HepG2 (cell line): ENCODE measurements at regions not wholly inside any gene's neighbourhood (a gene's known extent, or its start where the extent isn't known, plus 50 kb on each side); places are given as distances from the start of the nearest gene placed in this dataset.

ENCODE experiments used
- ATAC-seq: fragments of 200-7000 bp; cut with Tn5 transposase; 3 replicates; pipeline ENCODE4 v1.9.1; 2020; ENCODE audit warnings: mild to moderate bottlenecking, moderate library complexity
- BruUV-seq: library from RNA; stranded (reverse); fragments of 400-500 nt; replicated peaks from 2 replicates; lab custom pipeline; 2021; lab: Mats Ljungman, UMichigan
- CTCF ChIA-PET: fragments of 300-600 bp; formaldehyde crosslinking; extraction: SDS; loops from one replicate; lab custom pipeline; 2021; ENCODE audit warnings: low total read pairs, inconsistent platforms, low intra/inter-chr PET ratio; lab: Yijun Ruan, JAX
- POLR2A ChIA-PET: fragments of 350-600 bp; sonication (Branson Sonifier 250); formaldehyde crosslinking; loops from one replicate; lab custom pipeline; 2020; ENCODE audit warnings: antibody characterized with exemption, inconsistent platforms; lab: Yijun Ruan, JAX
- DNase-seq: peaks from one replicate; pipeline ENCODE4 v3.0.0-alpha.2; 2015; ENCODE audit warnings: low spot score
- FAIRE-seq: peaks from 3 replicates; lab custom pipeline; 2011; peaks lifted over from hg19 to GRCh38; lab: Jason Lieb, UNC
- H2AFZ ChIP-seq: one replicate; pipeline ENCODE4 v1.6.1; 2011; ENCODE audit warnings: low read length, inconsistent platforms
- H3K27ac ChIP-seq: fragments of 300-600 bp; 3 replicates; pipeline ENCODE4 v1.8.0; 2011; ENCODE audit warnings: mixed run types, mild to moderate bottlenecking, mixed read lengths, low read length, inconsistent platforms; ENCODE audit not compliant: insufficient read depth; ENCODE audit errors: extremely low read length
- H3K27me3 ChIP-seq, 2 experiments: fragments of 200-600 bp in 1 of 2; 2 replicates in 1 of 2; 3 replicates in 1 of 2; pipeline versions ENCODE4 v1.6.0 to v1.8.0; 2011; ENCODE audit warnings: low read length in 2 of 2, mild to moderate bottlenecking in 2 of 2, moderate library complexity in 2 of 2, inconsistent platforms in 1 of 2; ENCODE audit not compliant: insufficient read depth in 2 of 2, control insufficient read depth in 1 of 2
- H3K36me3 ChIP-seq, 2 experiments: fragments of 200-600 bp in 1 of 2; replicated peaks in 1 of 2; 2 replicates in 1 of 2; 3 replicates in 1 of 2; pipeline versions ENCODE4 v1.5.1 to v1.8.0; 2011; ENCODE audit warnings: low read length in 2 of 2, inconsistent platforms in 1 of 2; ENCODE audit not compliant: insufficient read depth in 2 of 2, control insufficient read depth in 1 of 2
- H3K4me1 ChIP-seq: 2 replicates; pipeline ENCODE4 v1.5.1; 2012; ENCODE audit warnings: low read length, inconsistent platforms; ENCODE audit not compliant: insufficient read depth
- H3K4me2 ChIP-seq: 2 replicates; pipeline ENCODE4 v1.6.0; 2011; ENCODE audit warnings: low read depth, low read length, inconsistent platforms
- H3K4me3 ChIP-seq, 3 experiments: fragments of 200-600 bp in 1 of 3; sonication (generic), shearing (Covaris generic) in 1 of 3; replicated peaks in 1 of 3; 2 replicates each; pipeline ENCODE4 v1.5.1; 2011 to 2016; ENCODE audit warnings: low read length in 3 of 3, inconsistent platforms in 2 of 3, low read depth in 2 of 3, mild to moderate bottlenecking in 2 of 3, control low read depth in 1 of 3, mixed read lengths in 1 of 3; ENCODE audit not compliant: insufficient read depth in 1 of 3
- H3K79me2 ChIP-seq: one replicate; pipeline ENCODE4 v1.6.1; 2011; ENCODE audit warnings: low read length, inconsistent platforms; ENCODE audit not compliant: insufficient read depth
- H3K9ac ChIP-seq: 2 replicates; pipeline ENCODE4 v1.6.0; 2011; ENCODE audit warnings: mild to moderate bottlenecking, low read depth, low read length, inconsistent platforms; ENCODE audit not compliant: insufficient read depth
- H3K9me3 ChIP-seq: 2 replicates; pipeline ENCODE4 v1.5.1; 2012; ENCODE audit warnings: mild to moderate bottlenecking, low read length
- H4K20me1 ChIP-seq: 2 replicates; pipeline ENCODE4 v1.6.0; 2011; ENCODE audit warnings: inconsistent platforms, mild to moderate bottlenecking, low read length, moderate library complexity; ENCODE audit not compliant: insufficient read depth
- ASH2L ChIP-seq: fragments of 300-600, 200-600 bp; sonication (generic); IDR thresholded peaks from 2 replicates; pipeline ENCODE4 v1.7.0; 2017; ENCODE audit warnings: low read depth, mild to moderate bottlenecking, moderate library complexity, mixed read lengths, low read length; ENCODE audit not compliant: insufficient read length
- FOXA3 ChIP-seq: IDR thresholded peaks from 2 replicates; pipeline ENCODE4 v1.6.1; 2016; ENCODE audit warnings: missing genetic modification reagents, missing compliant biosample characterization
- GLI4 ChIP-seq: sonication (generic); formaldehyde crosslinking; IDR thresholded peaks from 2 replicates; pipeline ENCODE4 v1.5.1; 2020; ENCODE audit warnings: missing genetic modification reagents, mild to moderate bottlenecking, moderate library complexity, borderline replicate concordance
- MEIS2 ChIP-seq: sonication (generic); formaldehyde crosslinking; IDR thresholded peaks from 2 replicates; pipeline ENCODE4 v1.9.0; 2021; ENCODE audit warnings: mild to moderate bottlenecking, missing genetic modification reagents
- RORA ChIP-seq: sonication (generic); formaldehyde crosslinking; IDR thresholded peaks from 2 replicates; pipeline ENCODE4 v1.5.0; 2020; ENCODE audit warnings: mild to moderate bottlenecking, missing genetic modification reagents, moderate library complexity
- SP140L ChIP-seq: sonication (generic); formaldehyde crosslinking; IDR thresholded peaks from 2 replicates; pipeline ENCODE4 v1.4.0; 2020; ENCODE audit warnings: missing genetic modification reagents, borderline replicate concordance
- SYNCRIP ChIP-seq: fragments of 200-400 bp; formaldehyde crosslinking; IDR thresholded peaks from 2 replicates; pipeline ENCODE4 v1.6.1; 2018; ENCODE audit warnings: mild to moderate bottlenecking, low read depth, low read length; ENCODE audit not compliant: insufficient read depth
- TARDBP ChIP-seq: sonication (generic); formaldehyde crosslinking; IDR thresholded peaks from 2 replicates; pipeline ENCODE4 v1.8.0; 2022; ENCODE audit warnings: mild to moderate bottlenecking, missing genetic modification reagents
- ZFP1 ChIP-seq: IDR thresholded peaks from 2 replicates; pipeline ENCODE4 v1.6.1; 2016
- ZNF30 ChIP-seq: sonication (generic); formaldehyde crosslinking; IDR thresholded peaks from 2 replicates; pipeline ENCODE4 v1.5.0; 2020; ENCODE audit warnings: mild to moderate bottlenecking, missing genetic modification reagents
- ZNF33B ChIP-seq: sonication (generic); formaldehyde crosslinking; IDR thresholded peaks from 2 replicates; pipeline ENCODE4 v1.5.1; 2020; ENCODE audit warnings: mild to moderate bottlenecking, missing genetic modification reagents
- ZNF616 ChIP-seq: sonication (generic); formaldehyde crosslinking; IDR thresholded peaks from 2 replicates; pipeline ENCODE4 v1.5.0; 2020; ENCODE audit warnings: low read depth, mild to moderate bottlenecking, missing genetic modification reagents
- WGBS: methylation state at CpG from one replicate; pipeline ENCODE4 v1.1.6; 2017; ENCODE audit warnings: low lambda C conversion rate; 5-methylcytosine and 5-hydroxymethylcytosine counted together
- in situ Hi-C: cut with HindIII; loops from 2 replicates; pipeline ENCODE4 v1.10.0; 2017; ENCODE audit warnings: low pct_unique_long_range_greater_than_20kb; ENCODE audit not compliant: extremely low pct_ligation_motif_present
- intact Hi-C: fragments of 100-400 bp; cut with micrococcal nuclease; formaldehyde crosslinking; loops from one replicate; pipeline ENCODE4 v1.10.0; 2022; ENCODE audit not compliant: unreplicated experiment
- TF ChIP-seq, protein P1 (sequence below): sonication (generic); formaldehyde crosslinking; IDR thresholded peaks from 2 replicates; pipeline ENCODE4 v1.5.0; 2020; ENCODE audit warnings: missing genetic modification reagents
- TF ChIP-seq, protein P2 (sequence below): IDR thresholded peaks from 2 replicates; pipeline ENCODE4 v1.6.1; 2016; ENCODE audit warnings: low read depth
- TF ChIP-seq, protein P3 (sequence below): sonication (generic); formaldehyde crosslinking; IDR thresholded peaks from 2 replicates; pipeline ENCODE4 v1.8.0; 2022; ENCODE audit warnings: missing genetic modification reagents, low read depth, mild to moderate bottlenecking, borderline replicate concordance

DNA sequence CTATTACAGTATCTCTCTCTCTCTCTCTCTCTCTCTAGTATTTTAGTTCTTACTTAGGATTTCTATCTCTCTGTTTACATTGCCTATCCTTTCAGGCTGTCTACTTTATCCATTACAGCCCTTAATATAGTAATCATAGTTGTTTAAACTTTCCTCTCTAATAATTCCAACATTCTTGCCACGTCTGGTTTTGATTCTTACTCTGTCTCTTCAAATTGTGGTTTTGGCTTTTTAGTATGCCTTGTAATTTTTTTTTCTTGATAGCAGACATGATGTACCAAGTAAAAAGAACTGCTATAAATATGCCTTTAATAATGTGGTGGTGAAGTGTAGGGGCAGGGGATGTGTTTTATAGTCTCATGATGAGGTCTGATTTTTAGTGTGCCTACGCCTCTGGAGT, 1809.5 kb upstream of the CELF4 start (continued):
- TF ChIP-seq RORA (no peak), SP140L (no peak), GLI4 (CRISPR knock-in tag) (no peak), SYNCRIP (no peak), MEIS2 (no peak), ASH2L (no peak), ZNF30 (CRISPR knock-in tag) (no peak), ZFP1 (CRISPR knock-in tag) (no peak), ZNF616 (CRISPR knock-in tag) (no peak)
- TF ChIP-seq, protein P1, sequence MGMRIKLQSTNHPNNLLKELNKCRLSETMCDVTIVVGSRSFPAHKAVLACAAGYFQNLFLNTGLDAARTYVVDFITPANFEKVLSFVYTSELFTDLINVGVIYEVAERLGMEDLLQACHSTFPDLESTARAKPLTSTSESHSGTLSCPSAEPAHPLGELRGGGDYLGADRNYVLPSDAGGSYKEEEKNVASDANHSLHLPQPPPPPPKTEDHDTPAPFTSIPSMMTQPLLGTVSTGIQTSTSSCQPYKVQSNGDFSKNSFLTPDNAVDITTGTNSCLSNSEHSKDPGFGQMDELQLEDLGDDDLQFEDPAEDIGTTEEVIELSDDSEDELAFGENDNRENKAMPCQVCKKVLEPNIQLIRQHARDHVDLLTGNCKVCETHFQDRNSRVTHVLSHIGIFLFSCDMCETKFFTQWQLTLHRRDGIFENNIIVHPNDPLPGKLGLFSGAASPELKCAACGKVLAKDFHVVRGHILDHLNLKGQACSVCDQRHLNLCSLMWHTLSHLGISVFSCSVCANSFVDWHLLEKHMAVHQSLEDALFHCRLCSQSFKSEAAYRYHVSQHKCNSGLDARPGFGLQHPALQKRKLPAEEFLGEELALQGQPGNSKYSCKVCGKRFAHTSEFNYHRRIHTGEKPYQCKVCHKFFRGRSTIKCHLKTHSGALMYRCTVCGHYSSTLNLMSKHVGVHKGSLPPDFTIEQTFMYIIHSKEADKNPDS = no peak

DNA sequence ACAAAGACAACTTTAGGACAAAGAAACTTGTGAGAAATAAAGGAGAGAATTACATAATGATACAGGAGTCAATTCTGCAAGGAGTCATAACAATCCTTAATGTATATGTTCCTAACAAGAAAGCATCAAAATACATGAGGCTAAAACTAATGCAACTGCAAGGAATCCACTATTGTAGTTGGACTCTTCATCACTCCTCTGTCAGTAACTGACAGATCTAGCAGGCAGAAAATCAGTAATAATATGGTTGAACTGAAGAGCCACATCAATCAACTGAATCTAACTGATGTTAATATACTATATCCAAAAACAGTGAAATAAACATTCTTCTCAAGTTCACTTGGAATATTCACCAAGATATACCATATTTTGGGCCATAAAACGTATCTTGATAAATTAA, 1806.4 kb upstream of the CELF4 start:
- H3K36me3 ChIP-seq = no peaks in the 10 kb centered on the region
- H2AFZ ChIP-seq = no peak overlapping the region
- POLR2A ChIA-PET = no interaction called here
- 91% methylated on average over 1 of the region's 1 CpG for WGBS
- no peak for ATAC-seq
- no peak for FAIRE-seq
- CTCF ChIA-PET = no interaction called here
- no peaks in the 10 kb centered on the region for H3K4me1 ChIP-seq
- BruUV-seq = no TSS peak
- H3K79me2 ChIP-seq = no peaks in the 10 kb centered on the region
- H3K9ac ChIP-seq = no peak overlapping the region
- H3K27ac ChIP-seq = no peak overlapping the region
- no peak overlapping the region for H3K4me3 ChIP-seq
- H3K27me3 ChIP-seq = no peaks in the 10 kb centered on the region
- no peaks in the 10 kb centered on the region for H4K20me1 ChIP-seq
- H3K9me3 ChIP-seq = no peaks in the 10 kb centered on the region
- TF ChIP-seq FOXA3 (CRISPR knock-in tag) = no peak
- no peak for TF ChIP-seq TARDBP (CRISPR knock-in tag)
- TF ChIP-seq ZNF33B (CRISPR knock-in tag) = no peak
- TF ChIP-seq, protein P2, sequence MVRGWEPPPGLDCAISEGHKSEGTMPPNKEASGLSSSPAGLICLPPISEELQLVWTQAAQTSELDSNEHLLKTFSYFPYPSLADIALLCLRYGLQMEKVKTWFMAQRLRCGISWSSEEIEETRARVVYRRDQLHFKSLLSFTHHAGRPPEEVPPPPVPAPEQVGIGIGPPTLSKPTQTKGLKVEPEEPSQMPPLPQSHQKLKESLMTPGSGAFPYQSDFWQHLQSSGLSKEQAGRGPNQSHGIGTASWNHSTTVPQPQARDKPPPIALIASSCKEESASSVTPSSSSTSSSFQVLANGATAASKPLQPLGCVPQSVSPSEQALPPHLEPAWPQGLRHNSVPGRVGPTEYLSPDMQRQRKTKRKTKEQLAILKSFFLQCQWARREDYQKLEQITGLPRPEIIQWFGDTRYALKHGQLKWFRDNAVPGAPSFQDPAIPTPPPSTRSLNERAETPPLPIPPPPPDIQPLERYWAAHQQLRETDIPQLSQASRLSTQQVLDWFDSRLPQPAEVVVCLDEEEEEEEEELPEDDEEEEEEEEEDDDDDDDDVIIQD (CRISPR knock-in tag) = no peak
- TF ChIP-seq, protein P3, sequence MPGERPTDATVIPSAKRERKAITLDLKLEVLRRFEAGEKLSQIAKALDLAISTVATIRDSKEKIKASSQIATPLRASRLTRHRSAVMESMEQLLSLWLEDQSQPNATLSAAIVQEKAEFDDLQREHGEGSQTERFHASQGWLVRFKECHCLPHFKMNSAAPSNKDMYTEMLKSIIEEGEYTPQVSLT (CRISPR knock-in tag) = no peak
- no peak for DNase-seq
- no peak overlapping the region for H3K4me2 ChIP-seq
- intact Hi-C loops = no loop called here
- in situ Hi-C loops = no loop called here
